ENCODE measurements at regions not wholly inside any gene's neighbourhood (a gene's known extent, or its start where the extent isn't known, plus 50 kb on each side); places are given as distances from the start of the nearest gene placed in this dataset.

- in situ Hi-C loops (cut with MboI; ENCODE audit: low sequenced_read_pairs): no loop called here
Observed at GRCh38 chr10:65858841-65859240, 1067.0 kb upstream of the LRRTM3 start.

- in situ Hi-C loops (cut with MboI; ENCODE audit: low sequenced_read_pairs): no loop called here
Observed at GRCh38 chr10:65861249-65861648, 1064.6 kb upstream of the LRRTM3 start.
